Kidney epithelial cell (primary cell): ENCODE measurements at regions not wholly inside any gene's neighbourhood (a gene's known extent, or its start where the extent isn't known, plus 50 kb on each side); places are given as distances from the start of the nearest gene placed in this dataset.

Source experiments
- DNase-seq: peaks from one replicate; pipeline ENCODE4 v3.0.0-alpha.2; 2010; ENCODE audit warnings: low read depth
- H3K27me3 ChIP-seq: 2 replicates; pipeline ENCODE4 v1.6.0; 2011; ENCODE audit warnings: low read length; ENCODE audit not compliant: control insufficient read depth, insufficient read depth
- H3K36me3 ChIP-seq: 2 replicates; pipeline ENCODE4 v1.5.1; 2011; ENCODE audit warnings: low read length; ENCODE audit not compliant: control insufficient read depth, insufficient read depth
- H3K4me3 ChIP-seq: 2 replicates; pipeline ENCODE4 v1.5.1; 2011; ENCODE audit warnings: low read depth, mild to moderate bottlenecking, control low read depth, low read length
- CTCF ChIP-seq: IDR thresholded peaks from 2 replicates; pipeline ENCODE4 v1.5.1; 2011; ENCODE audit warnings: mild to moderate bottlenecking, moderate library complexity, low read length, control low read depth, inconsistent platforms; ENCODE audit not compliant: insufficient read depth, poor library complexity, severe bottlenecking

GRCh38 chr7:85774986-85775385 lies 588.1 kb upstream of the SEMA3D start:
- no peak for TF ChIP-seq CTCF
- no peak for DNase-seq
- no peaks in the 10 kb centered on the region for H3K36me3 ChIP-seq
- no peak overlapping the region for H3K4me3 ChIP-seq
- no peaks in the 10 kb centered on the region for H3K27me3 ChIP-seq

GRCh38 chr7:85773116-85773728 lies 586.4 kb upstream of the SEMA3D start:
- Histone ChIP-seq H3K4me3 (no peak overlapping the region), H3K36me3 (no peaks in the 10 kb centered on the region), H3K27me3 (no peaks in the 10 kb centered on the region)
- DNase-seq: no peak
- TF ChIP-seq CTCF: no peak

- no peak for TF ChIP-seq CTCF
- no peak overlapping the region for H3K4me3 ChIP-seq
- no peaks in the 10 kb centered on the region for H3K36me3 ChIP-seq
- no peaks in the 10 kb centered on the region for H3K27me3 ChIP-seq
- DNase-seq: no peak
Observed at GRCh38 chr7:85771516-85771915, 584.7 kb upstream of the SEMA3D start.

GRCh38 chr7:85770332-85770731 lies 583.5 kb upstream of the SEMA3D start:
- H3K27me3 ChIP-seq: no peaks in the 10 kb centered on the region
- H3K36me3 ChIP-seq: no peaks in the 10 kb centered on the region
- no peak for TF ChIP-seq CTCF
- no peak overlapping the region for H3K4me3 ChIP-seq
- DNase-seq: no peak

GRCh38 chr7:85765698-85766298 lies 578.9 kb upstream of the SEMA3D start:
- no peak for TF ChIP-seq CTCF
- Histone ChIP-seq H3K36me3 (no peaks in the 10 kb centered on the region), H3K4me3 (no peak overlapping the region), H3K27me3 (no peaks in the 10 kb centered on the region)
- DNase-seq: no peak

- TF ChIP-seq CTCF: no peak
- no peak overlapping the region for H3K4me3 ChIP-seq
- no peaks in the 10 kb centered on the region for H3K36me3 ChIP-seq
- H3K27me3 ChIP-seq: no peaks in the 10 kb centered on the region
- DNase-seq: no peak
Observed at GRCh38 chr7:85764034-85764433, 577.2 kb upstream of the SEMA3D start.
